Stimulated activated CD8-positive, alpha-beta memory T cell treated with anti-CD3 and anti-CD28 coated beads, Interleukin-7, amount 100 ng/mL, for 1 hour (primary cell): ENCODE measurements at regions not wholly inside any gene's neighbourhood (a gene's known extent, or its start where the extent isn't known, plus 50 kb on each side); places are given as distances from the start of the nearest gene placed in this dataset.

Experiments used
- DNase-seq, 2 donors: peaks; one replicate each; pipeline ENCODE4 v3.0.0-alpha.2; 2020; ENCODE audit warnings: low read depth in 2 of 2

DNA sequence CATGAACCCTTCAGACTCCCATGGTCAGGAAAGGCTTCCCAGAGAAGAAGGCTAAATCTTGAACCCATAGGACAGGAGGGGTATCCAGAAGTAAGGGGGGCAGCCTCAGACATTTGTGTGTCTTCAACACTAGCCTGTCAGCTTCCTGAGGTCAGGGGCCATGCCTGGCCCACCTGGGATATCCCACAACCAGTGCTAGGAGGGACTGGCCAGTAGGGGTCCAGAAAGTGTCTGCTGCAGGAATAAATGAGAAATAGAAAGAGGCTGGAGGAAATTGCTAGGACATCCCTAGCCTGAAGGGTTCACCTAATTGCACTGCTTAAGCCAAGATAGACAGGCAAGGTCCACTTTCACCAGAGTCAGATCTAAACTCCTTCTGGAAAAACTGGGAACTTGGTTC is 799.6 kb upstream of the ID2 start:
- no peak for DNase-seq

DNA sequence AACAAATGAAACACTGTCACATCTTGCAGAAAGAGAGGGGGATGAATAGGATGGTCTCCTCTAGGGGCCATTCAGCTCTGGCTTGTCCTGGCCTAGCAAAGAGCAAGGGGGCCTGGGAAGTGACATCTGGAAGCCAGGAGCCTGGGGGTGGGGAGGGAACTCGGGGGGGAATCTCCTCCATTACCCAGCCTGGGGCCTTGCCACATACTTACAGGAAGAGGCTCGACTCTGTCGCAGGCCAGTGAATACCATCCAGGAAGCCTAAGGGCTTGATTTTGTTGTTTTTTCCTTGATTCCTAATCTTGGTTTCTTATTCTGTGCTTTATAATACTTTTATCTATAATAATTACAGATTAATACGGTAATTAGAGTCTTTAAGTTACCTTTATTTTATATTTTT is 797.5 kb upstream of the ID2 start:
- no peak for DNase-seq

DNA sequence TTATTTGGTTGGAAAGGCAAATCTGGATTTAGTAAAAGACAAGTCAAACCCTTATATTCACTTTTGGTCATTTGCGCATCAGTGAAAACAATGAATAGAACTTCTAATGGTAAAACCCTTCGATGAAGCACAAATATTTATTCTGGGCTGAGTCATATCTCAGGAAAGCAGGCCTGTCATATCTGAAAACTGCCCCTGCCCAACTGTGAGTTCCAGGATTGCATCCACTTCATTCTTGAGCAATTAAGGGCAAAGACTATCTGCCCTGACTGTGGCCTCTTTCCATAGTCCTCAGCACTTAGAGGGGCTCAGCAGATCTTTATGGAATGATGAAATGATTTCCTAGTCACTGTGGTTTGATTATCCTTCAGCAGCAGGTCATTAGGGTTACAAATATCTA is 795.2 kb upstream of the ID2 start:
- DNase-seq: no peak

DNA sequence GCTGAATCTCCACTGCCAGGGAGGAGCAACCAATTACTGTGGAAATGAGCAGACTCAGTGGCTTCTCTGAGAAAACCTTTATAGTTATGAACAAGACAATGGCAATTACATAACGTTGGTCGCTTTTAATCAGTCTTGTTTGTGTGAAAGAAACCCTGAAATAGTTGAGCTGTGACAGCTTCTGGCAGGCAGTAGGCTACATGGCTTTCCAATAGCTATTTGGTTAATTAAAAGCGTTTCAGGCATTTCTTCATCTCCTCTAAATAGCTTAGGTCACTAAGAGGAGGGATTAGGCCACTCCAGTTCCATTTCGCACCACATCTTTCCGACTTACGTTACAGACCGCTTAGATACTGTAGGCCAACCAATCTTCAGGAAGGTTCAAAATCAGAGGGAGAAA is 794.4 kb upstream of the ID2 start:
- DNase-seq: no peak

DNA sequence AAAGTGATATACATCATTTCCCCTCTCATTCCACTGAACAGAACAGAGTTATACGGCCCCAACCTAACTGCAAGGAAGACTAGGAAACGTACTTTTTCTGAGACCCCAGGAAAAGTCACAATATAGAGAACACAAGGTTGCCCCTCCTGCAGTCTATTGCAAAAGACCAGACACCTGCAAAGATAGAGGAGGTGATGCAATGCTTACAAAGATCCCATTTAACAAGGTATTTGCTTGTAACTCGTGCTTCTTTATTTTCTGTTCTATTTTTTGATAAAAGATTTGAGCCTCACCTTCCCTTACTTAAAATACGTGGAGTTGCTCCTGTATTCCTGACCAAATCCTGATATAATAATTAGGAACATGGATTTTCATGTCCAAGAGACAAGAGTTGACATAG is 793.0 kb upstream of the ID2 start:
- no peak for DNase-seq

DNA sequence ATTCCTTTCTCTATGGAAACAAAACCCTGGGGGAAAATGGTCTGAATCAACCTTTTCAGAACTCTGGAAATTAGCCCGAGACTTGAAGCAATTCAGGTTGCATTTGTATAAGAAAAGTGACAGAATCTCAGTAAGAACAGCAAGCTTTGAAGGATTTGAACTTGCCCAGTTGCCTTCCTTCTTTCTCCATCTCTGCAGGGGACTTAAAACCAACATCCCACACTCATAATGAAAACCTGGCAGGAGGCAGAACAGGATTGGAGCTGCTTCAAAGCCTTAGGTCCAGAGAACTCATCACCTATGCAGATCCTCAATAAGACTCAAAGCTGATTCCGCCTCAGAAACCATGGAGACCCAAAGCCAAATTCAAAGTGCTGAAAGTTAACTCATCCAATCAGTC is 790.5 kb upstream of the ID2 start:
- DNase-seq: no peak

DNA sequence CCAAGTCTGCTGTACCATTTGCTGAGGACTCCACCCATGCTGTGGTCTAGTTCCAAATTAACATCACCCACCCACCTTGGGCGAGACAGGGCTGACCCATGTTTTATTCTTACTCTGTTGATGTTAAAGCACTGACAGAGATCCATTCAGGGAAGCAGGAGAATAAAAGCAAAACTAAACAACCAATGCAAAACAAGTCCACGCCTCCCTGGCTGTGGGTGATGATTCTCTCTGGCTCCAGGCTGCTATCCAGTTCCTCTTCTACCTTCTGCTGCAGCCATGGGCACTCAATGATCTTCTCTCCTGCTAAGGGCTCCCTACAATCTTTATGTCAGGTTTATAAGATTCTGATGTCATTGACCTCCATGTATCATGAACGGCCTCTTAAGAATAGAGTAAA is 786.6 kb upstream of the ID2 start:
- DNase-seq: no peak

DNA sequence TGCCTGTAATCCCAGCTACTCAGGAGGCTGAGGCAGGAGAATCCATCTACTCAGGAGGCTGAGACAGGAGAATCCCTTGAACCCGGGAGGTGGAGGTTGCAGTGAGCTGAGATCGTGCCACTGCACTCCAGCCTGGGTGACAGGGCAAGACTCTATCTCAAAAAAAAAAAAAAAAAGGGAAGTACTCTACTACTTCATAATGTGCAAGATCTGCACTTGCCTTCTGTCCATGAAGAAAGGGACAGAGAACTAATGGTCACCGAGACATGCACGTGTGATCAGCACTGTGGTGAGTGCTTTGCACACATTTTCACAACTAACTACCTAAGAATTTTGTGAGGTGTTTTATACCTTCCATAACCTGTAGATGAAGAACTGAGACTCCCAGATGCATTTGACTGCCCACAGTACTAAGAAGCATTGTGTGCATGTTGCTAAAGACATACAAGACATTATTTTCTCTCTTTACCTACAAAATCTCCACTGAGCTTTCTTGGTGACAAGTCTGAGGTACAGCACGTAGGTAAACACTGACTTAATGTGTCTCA is 784.8 kb upstream of the ID2 start:
- DNase-seq: no peak

DNA sequence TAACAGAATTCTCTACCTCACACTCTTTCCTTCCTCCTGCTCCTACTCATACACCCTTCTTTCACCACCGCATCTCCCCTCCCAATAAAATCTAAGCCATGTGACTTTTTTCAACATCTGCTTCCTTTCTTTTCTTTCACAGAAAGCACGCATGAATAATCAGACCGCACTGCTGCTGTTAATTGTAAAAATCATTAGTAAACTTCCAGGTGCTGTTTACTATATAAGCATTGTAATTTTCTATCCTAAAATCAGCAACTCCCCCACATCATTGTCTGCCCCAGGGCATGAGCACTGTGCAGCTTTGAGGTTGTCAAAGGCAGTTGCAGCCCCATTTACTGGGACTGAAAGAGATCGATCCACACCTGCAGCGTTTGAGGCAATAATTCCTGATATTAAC is 782.6 kb upstream of the ID2 start:
- no peak for DNase-seq

DNA sequence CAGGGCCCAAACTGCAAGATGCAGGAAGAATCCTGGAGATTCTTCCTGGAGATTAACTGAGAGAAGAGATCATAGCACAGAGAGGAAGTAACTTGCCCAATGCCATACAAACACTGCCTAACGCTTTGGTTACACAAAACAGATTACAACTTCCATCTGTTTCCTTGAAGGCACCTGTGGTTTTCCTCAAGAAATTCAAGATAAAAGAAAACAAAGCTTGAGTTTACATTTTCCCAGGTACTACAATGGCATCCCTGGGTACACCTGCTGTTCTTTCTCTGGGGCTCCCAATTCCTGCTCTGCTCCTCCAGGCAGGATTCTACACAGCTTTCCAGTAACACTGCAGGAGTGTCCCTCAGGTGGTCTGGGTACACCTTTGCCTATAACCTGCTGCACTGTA is 781.9 kb upstream of the ID2 start:
- DNase-seq: no peak

DNA sequence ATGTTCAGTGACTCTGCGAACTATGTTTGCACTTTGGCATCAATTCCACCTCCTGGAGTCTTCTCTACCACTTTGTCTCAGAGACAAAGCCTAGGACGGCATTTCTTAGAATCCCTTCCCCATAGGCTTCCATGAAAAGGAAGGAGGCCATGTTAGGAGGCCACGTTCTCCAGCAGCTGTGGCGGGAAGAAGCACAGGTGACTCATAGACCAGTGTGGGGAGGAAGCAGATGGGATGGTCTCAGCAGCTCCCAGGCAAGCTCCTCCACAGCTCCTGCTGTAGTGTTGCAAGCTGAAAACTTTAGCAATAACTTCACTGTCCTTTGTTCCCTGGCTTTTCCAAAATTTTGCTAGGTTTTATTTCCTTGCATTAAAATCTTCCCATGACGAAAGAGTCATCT is 781.3 kb upstream of the ID2 start:
- no peak for DNase-seq

DNA sequence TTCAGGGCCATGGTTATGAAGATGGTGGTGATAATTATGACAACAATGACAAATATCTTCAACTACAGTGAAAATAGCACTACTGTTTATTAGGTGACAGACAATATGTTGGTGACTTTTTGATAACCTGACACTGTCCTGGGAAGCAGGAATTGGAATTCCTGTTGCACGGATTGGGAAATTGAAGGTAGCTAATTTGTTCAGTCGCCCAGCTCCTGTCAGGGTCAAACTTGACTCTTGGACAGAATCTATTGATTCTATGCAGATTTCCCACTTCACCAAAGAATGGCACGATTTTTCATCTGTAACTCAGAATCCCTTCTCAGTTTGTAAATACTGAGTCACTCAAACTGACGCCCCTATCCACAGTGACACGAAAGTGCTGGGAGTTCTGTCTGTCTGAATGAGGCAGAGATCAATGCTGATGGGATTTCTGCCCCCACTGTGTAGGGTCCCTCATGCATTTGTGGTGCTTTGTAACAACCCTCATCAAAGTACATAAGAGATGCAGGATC is 779.5 kb upstream of the ID2 start:
- no peak for DNase-seq

DNA sequence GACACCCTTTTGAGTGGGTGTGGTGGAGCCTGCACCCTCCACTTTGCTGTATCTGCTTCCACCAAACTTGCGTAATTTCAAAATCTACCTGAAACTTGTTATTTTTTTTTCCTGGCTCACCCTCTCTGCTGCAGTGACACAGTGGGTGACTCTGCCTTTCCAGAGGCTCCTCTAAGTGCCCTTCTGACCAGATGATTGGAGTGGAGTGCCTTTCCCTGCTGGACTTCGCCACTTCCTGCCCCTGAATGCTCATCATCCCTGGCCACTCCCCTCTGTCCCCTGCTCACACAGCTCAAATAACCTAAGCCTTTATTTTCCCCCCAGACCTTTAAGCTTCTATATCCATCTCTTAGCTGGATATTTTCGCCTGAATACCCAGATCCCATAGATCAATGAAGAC is 777.5 kb upstream of the ID2 start:
- no peak for DNase-seq

DNA sequence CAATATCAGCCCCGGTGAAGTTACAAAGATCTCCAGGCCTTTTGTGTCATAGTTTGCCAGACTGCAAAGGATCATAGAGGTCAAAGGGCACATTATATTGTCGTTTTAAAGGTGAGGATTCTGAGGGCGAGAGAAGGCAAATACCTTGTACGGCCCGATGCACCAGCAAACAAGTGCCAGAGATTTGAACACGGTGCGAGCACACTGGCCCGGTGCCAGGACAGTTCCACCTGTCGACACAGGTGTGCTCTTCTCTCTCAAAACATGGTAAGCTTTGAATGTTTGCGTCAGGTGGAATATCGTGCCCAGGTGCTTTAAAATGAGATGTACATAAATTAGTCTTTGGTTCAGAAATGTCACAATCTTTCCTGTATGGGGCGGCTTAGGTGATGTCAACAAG is 776.1 kb upstream of the ID2 start:
- no peak for DNase-seq

DNA sequence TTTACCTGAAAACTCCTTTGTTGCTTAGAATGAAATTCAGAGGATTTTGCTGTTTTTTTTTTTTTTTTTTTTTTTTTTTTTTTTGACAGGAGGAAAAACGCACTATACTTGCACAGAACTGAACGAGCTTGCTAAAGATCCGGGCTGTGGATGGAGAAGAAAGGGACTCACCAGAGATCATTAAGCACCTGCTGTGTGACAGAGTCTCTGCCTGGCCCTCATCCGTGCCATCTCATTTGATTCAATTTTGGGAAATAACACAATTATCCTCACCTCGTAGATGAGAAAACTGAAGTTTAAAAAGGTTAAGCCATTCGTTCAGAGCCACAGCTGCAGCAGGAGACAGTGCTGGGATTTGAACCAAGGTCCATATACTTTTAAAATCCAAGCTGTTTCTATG is 775.4 kb upstream of the ID2 start:
- no peak for DNase-seq

DNA sequence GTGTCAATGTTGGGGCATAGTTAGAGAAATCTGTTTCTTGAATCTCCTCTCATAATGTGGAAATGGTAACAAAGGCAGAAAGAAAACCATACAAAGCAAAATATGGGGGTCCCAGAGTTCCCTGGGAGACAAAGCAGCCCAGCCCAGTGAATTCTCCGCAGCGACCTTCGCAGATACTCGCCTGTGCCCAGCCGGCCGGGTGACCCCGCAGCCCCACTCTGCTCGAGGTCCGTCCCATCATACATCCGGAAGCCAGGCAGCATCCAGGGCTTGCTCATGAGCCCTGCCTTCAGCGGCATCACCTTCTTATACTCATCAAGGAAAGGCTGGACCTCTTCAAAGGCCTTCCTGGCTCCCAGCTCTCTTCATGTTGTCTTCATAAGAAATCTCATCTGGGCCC is 774.8 kb upstream of the ID2 start:
- no peak for DNase-seq

DNA sequence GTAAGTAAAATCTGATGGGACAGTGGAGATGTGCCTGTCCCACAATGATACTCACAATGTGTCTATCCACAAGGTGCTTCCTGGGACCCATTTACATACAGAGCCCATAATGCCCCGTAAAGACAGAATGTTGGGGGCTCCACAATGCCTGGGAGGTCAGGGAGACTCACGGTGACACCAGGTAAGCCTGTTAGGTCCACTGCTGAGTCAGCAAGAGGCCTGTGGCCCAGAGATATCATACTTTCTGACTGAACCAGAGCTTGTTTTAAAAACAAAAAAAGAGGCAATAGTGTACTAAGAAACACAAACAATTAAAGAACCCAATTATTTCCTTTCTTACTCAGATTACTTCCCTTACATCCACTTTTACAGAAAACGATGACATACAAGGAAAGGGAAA is 771.1 kb upstream of the ID2 start:
- DNase-seq: no peak

DNA sequence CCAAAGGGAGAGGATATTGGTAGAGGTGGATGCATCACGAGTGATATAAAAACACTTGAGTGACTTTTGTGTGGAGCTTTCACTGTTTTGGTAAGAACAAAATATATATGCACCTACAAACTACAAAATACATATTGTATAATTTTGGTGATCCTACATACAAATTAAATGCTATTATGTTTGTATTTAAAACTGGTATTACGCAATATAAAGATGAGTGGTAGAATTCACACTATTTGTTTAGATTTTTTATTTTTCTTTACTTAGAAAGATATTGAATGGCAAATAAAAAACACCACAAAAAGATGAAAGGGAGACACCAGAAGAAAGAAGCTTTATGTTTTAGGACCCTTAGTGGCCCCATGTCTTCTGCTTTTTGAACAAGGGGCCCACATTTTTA is 770.7 kb upstream of the ID2 start:
- DNase-seq: no peak

DNA sequence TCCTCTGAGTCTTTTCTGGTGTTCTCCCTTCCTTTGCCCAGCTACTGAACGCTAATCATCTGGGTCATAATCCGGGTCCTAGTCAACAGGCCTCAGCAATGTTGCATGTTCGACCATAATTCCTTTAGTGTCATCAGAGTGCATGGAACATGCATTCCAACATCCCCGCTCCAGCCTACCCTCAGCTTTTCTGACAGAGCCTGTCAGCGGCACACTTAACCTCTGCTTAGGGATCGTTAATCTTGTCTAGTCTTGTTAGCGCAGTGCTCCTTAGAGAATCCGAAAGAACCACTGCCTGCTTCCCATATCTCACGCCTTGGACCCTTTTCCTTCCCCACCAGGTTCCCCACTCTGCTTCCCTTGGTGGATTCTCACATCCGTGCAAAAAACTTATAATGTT is 767.9 kb upstream of the ID2 start:
- no peak for DNase-seq

DNA sequence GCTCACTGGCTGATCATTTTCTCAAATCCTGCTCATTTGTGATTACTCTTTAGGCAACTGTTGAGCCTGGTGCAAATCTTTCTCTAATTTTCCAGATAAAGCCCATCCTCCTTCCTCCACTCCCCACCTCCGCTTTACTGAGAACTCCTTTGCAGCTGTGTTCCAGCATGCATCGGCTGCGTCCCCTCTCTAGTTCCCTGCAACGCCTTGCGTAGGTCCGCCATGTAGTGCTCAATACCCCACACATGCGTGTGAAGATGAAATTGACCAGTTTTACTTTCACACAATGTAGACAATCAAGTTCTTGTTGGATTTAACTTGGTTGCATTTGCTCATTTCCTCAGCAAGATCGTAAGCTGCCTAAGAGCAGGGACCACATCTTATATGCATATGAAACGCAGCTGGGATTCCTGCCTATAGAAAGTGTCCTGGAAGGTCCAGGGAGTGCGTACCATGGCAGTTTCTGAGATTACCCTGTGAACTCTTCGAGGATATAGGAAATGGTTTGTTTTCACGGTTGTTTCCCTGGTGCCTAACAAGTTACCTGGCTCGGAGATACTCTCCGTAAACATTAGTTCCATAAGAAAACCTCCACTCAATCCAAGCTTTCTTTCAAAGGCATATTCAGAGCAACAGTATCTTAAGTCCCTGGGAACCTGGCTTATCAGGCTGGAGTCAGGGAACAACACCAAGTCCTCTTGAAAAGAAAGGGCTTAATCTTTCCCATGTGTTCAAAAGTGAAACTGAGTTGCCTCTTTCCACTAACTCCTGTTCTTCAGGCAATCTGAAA is 766.4 kb upstream of the ID2 start:
- no peak for DNase-seq

DNA sequence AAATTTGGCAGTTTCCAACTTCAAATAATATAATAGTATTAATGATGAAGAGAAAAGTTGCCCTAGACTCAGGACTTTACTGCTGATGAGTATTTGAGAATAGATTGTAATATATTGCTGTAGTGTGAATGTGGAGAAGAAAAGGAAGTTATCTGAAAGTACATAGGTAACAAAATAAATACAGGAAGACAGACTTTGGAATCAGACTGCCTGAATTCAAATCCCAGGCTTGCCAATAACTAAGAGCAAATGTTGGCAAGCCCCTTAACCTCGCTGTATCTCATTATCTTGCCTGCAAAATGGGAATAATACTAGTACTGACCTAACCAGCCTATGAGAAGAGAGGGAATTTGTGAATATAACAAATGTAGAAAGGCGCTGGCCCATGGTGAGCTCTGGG is 765.2 kb upstream of the ID2 start:
- DNase-seq: no peak

DNA sequence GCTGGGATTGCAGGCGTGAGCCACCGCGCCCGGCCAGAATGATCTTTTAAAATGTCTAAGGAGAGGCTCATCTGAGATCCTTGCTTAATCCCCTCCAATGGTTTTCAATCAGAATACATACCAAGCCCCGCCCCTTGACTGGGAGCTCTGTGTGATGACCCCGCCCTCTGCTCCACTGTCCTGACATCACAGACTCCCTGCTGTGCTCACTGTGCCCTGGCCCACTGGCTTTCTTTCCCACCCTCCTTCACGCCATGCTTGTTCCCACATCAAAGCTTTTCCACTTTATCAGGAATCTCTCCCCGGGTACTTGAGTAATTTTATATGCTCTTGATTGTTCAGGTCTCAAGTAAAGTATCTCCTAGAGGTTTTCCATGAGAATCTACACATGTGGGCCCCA is 762.3 kb upstream of the ID2 start:
- no peak for DNase-seq

DNA sequence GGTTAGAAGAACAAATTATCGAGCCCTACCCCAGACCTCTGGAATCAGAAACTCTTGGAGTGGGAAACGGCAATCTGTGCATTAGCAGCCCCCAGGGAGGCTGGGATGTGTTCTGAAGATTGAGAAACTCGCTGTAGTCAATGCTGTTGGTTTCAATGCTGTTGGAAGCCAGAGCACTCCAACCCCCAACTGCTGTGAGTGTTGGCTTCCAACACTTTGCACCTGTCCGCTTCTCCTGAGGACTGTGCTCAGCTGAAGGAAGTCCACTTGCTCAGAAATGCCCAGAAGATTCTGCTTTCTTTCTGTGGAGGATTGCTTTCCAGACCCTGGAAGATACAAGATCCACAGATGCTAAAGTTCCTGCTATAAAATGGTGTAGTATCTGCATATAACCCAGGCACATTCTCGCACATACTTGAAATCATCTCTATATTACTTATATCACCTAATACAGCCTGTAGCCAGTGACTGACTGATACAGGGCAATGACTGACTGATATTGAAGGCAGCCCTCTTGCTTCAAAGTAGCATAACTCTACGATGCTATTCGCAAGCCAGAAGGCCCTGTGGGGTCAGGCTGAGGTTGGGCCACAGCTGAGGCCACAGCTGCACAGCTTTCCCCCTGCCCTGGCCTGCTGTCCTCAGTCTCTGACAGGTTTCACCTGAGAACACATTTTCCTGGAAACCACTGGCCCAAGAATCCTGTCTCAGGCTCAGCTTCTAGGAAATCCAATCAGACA is 757.7 kb upstream of the ID2 start:
- DNase-seq: no peak
